Heart right ventricle (tissue), 16 donors: ENCODE measurements at regions not wholly inside any gene's neighbourhood (a gene's known extent, or its start where the extent isn't known, plus 50 kb on each side); places are given as distances from the start of the nearest gene placed in this dataset.

Experiments used
- ATAC-seq, 8 donors: fragments of 200-7000 bp; cut with Tn5 transposase; one replicate each; pipeline ENCODE4 v1.9.1; 2020; ENCODE audit warnings: mild to moderate bottlenecking in 8 of 8, moderate library complexity in 8 of 8, moderate number of reproducible peaks in 1 of 8
- DNase-seq, 2 donors: peaks; one replicate each; pipeline ENCODE4 v3.0.0-alpha.2; 2020
- H3K27ac ChIP-seq, 10 donors: fragments of 200-600 bp; sonication (generic) in 2 of 10; one replicate each; pipeline versions ENCODE4 v1.5.0 to v1.8.0; 2020 to 2022; ENCODE audit warnings: mild to moderate bottlenecking in 3 of 10
- H3K27me3 ChIP-seq, 7 donors: fragments of 200-600 bp; one replicate each; pipeline ENCODE4 v1.8.0; 2021 to 2022; ENCODE audit warnings: mild to moderate bottlenecking in 2 of 7
- H3K36me3 ChIP-seq, 9 donors: fragments of 200-600 bp; sonication (generic) in 1 of 9; one replicate each; pipeline versions ENCODE4 v1.5.0 to v1.8.0; 2020 to 2022; ENCODE audit warnings: mild to moderate bottlenecking in 2 of 9
- H3K4me1 ChIP-seq, 9 donors: fragments of 200-600 bp; sonication (generic) in 1 of 9; one replicate each; pipeline versions ENCODE4 v1.5.0 to v1.8.0; 2020 to 2022; ENCODE audit warnings: mild to moderate bottlenecking in 4 of 9
- H3K4me3 ChIP-seq, 10 donors: fragments of 200-600 bp; sonication (generic) in 2 of 10; one replicate each; pipeline versions ENCODE4 v1.5.0 to v1.8.0; 2020 to 2022; ENCODE audit warnings: mild to moderate bottlenecking in 7 of 10, moderate library complexity in 2 of 10
- H3K9me3 ChIP-seq, 11 donors: fragments of 200-600 bp in 10 of 11; sonication (generic) in 2 of 11; one replicate each; pipeline versions ENCODE4 v1.5.0 to v1.8.0; 2013 to 2022; ENCODE audit warnings: mild to moderate bottlenecking in 2 of 11, control low read depth in 1 of 11, moderate library complexity in 1 of 11
- CTCF ChIP-seq, 9 donors: fragments of 200-600 bp; sonication (generic) in 2 of 9; IDR thresholded peaks; one replicate each; pipeline versions ENCODE4 v1.5.0 to v1.8.0; 2021 to 2022; ENCODE audit warnings: antibody characterized with exemption in 9 of 9, mild to moderate bottlenecking in 5 of 9, moderate library complexity in 1 of 9
- WGBS, 2 donors: extraction: QIAGEN DNeasy Blood & Tissue Kit; methylation state at CpG; one replicate each; pipeline ENCODE4 v1.1.7; 2013; ENCODE audit warnings: inconsistent platforms in 1 of 2; 5-methylcytosine and 5-hydroxymethylcytosine counted together
- intact Hi-C, 10 donors: fragments of 100-400 bp; cut with DNase I; formaldehyde crosslinking; loops; one replicate each; pipeline versions ENCODE4 v1.11.1 to v1.14.2; 2022
- donor health status: Arrhythmogenic right ventricular cardiomyopathy.
- donor health status: ischemic (EF 13 %, LVEDD 7.1; RV severe dilation, severe dysfunction).
- donor health status: healthy with polysubstance abuse.
- donor health status: DM: no; HTN: yes; CAD: no.
- donor health status: DM: no; HTN: no; CAD: no.
- donor health status: ischemic (EF 25% LVEDD 6.9; RV normal size, moderate dysfunction).
- donor health status: ischemic (EF 25% LVEDD 5.7; RV mildly dilated, moderate dysfunction).
- donor health status: healthy.
- donor health status: DM: yes; HTN: yes; CAD: no.
- donor health status: Ischemic cardiomyopathy.
- donor health status: ischemic (EF 35%, LVEDD 5.7; RV mildly dilated, moderate dysfunction).
- donor health status: nonischemic (EF 11% LVEDD 7.7; RV severe dilation, severe dysfunction).
- donor health status: DM: yes; HTN: yes; CAD: no.
- donor health status: PGD.
- donor health status: ischemic (EF 29% LVEDD 5.4; RV normal size, mild dysfunction).
- donor health status: nonischemic (EF 23%, LVEDD 6.1; RV moderate dilation, normal function).

- no peaks in the 10 kb centered on the region for H3K9me3 ChIP-seq
- no peaks in the 10 kb centered on the region for H3K27me3 ChIP-seq
- DNase-seq: no peak
- ATAC-seq: no peak
- H3K36me3 ChIP-seq: no peaks in the 10 kb centered on the region
- 93 to 95% methylated on average over 5 of the region's 5 CpGs for WGBS, 2 donors
- intact Hi-C loops: no loop called here
- peaks cover 0 to 18% (median 0%) of the 10 kb centered on the region in 9 donors for H3K4me1 ChIP-seq
- no peak overlapping the region for H3K27ac ChIP-seq
- no peak overlapping the region for H3K4me3 ChIP-seq
- TF ChIP-seq CTCF (IDR thresholded peaks at IDR 0.05): no peak
Measured at GRCh38 chr13:106640515-106640914, 72.6 kb upstream of the ARGLU1 start.

- 96 to 98% methylated on average over 2 of the region's 2 CpGs for WGBS, 2 donors
- ATAC-seq (no peak), DNase-seq (no peak)
- H3K4me1 ChIP-seq: peaks cover 0 to 48% (median 17%) of the 10 kb centered on the region in 9 donors
- no peak for TF ChIP-seq CTCF (IDR thresholded peaks at IDR 0.05)
- intact Hi-C loops: loop anchor here in 1 of 10 donors (5.0 kb wide), 1 partner anchor 45 kb away; no protein-coding TSS in a partner anchor
- H3K27me3 ChIP-seq: no peaks in the 10 kb centered on the region
- H3K9me3 ChIP-seq: no peaks in the 10 kb centered on the region
- H3K36me3 ChIP-seq: no peaks in the 10 kb centered on the region
- H3K27ac ChIP-seq: peak overlapping the region in 2 of 10 donors; percentile 24 to 55
- H3K4me3 ChIP-seq: no peak overlapping the region
Measured at GRCh38 chr13:106637519-106637918, 69.6 kb upstream of the ARGLU1 start.

GRCh38 chr13:106636492-106636891 is 68.6 kb upstream of the ARGLU1 start:
- no peak for TF ChIP-seq CTCF (IDR thresholded peaks at IDR 0.05)
- WGBS, 2 donors: 69 to 74% methylated on average over 3 of the region's 3 CpGs
- no peak overlapping the region for H3K4me3 ChIP-seq
- ATAC-seq: peak in 4 of 8 donors; percentile 37 to 79 (median 58)
- H3K27me3 ChIP-seq: no peaks in the 10 kb centered on the region
- H3K4me1 ChIP-seq: peaks cover 0 to 48% (median 17%) of the 10 kb centered on the region in 9 donors
- peak overlapping the region in 6 of 10 donors; percentile 4 to 55 (median 27) for H3K27ac ChIP-seq
- no peak for DNase-seq
- no peaks in the 10 kb centered on the region for H3K36me3 ChIP-seq
- H3K9me3 ChIP-seq: no peaks in the 10 kb centered on the region
- intact Hi-C loops: loop anchor here in 1 of 10 donors (5.0 kb wide), 1 partner anchor 46 kb away; no protein-coding TSS in a partner anchor

GRCh38 chr13:106635616-106636015 is 67.7 kb upstream of the ARGLU1 start:
- 83 to 93% methylated on average over 9 of the region's 9 CpGs for WGBS, 2 donors
- no peak for ATAC-seq
- H3K27ac ChIP-seq: peak overlapping the region in 3 of 10 donors; percentile 25 to 60 (median 55)
- no peaks in the 10 kb centered on the region for H3K27me3 ChIP-seq
- peaks cover 0 to 48% (median 17%) of the 10 kb centered on the region in 9 donors for H3K4me1 ChIP-seq
- no peak overlapping the region for H3K4me3 ChIP-seq
- no peak for TF ChIP-seq CTCF (IDR thresholded peaks at IDR 0.05)
- H3K36me3 ChIP-seq: no peaks in the 10 kb centered on the region
- intact Hi-C loops: loop anchor here in 1 of 10 donors (5.0 kb wide), 1 partner anchor 47 kb away; no protein-coding TSS in a partner anchor
- H3K9me3 ChIP-seq: no peaks in the 10 kb centered on the region
- DNase-seq: no peak
